Fibroblast of the conjunctiva (primary cell): ENCODE measurements at regions not wholly inside any gene's neighbourhood (a gene's known extent, or its start where the extent isn't known, plus 50 kb on each side); places are given as distances from the start of the nearest gene placed in this dataset.
"Not testable (repeated sequence)": the region's sequence is repeated elsewhere in the genome, so short reads cannot be mapped to it uniquely, and the experiment has no call there.

ENCODE experiments used
- DNase-seq: peaks from one replicate; pipeline ENCODE4 v3.0.0-alpha.2; 2010; ENCODE audit warnings: low read depth

- DNase-seq = no peak
These were observed 745.2 kb downstream of the PCDH17 start for GRCh38 chr13:58376775-58377174.

GRCh38 chr13:58379221-58379620 lies 747.7 kb downstream of the PCDH17 start:
- DNase-seq = no peak

DNA sequence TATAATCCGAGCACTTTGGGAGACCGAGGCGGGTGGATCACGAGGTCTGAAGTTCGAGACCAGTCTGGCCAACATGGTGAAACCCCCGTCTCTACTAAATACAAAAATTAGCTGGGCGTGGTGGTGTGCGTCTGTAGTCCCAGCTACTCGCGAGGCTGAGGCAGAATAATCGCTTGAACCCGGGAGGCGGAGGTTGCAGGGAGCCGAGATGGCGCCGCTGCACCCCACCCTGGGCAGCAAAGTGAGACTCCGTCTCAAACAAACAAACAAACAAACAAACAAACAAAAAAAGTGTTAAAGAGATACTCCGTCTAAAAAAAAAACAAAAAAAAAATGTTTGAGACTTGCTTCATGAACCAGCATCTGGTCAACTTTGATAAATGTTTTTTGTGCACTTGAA lies 753.8 kb downstream of the PCDH17 start:
- DNase-seq = not testable (repeated sequence)

GRCh38 chr13:58397596-58398387 lies 766.2 kb downstream of the PCDH17 start:
- DNase-seq = no peak

GRCh38 chr13:58399263-58399662 lies 767.7 kb downstream of the PCDH17 start:
- DNase-seq = no peak

GRCh38 chr13:58406545-58406944 lies 775.0 kb downstream of the PCDH17 start:
- no peak for DNase-seq

- DNase-seq = no peak
These were observed 798.4 kb downstream of the PCDH17 start for GRCh38 chr13:58429917-58430316.

DNA sequence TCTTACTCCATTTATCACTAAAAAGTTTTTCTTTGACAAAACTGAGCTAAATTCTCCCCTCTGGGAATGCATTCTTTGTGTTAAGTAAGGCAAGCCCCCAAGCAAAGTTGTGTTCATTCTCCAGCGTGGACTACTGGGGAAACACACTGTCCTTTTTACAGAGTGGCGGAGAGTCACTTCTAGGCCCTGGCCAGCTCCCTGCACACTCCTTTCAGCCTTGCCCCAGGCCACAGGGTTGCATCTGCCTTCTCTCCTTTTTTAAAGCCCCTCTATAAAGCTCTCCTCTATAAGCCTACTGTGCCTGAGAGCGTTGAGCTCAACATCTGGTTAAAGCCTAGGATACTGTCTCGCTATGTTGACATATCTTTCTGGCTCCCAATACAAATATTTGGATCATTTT lies 803.4 kb downstream of the PCDH17 start:
- DNase-seq = no peak

- DNase-seq = no peak
These were observed 805.9 kb downstream of the PCDH17 start for GRCh38 chr13:58437427-58437826.

DNA sequence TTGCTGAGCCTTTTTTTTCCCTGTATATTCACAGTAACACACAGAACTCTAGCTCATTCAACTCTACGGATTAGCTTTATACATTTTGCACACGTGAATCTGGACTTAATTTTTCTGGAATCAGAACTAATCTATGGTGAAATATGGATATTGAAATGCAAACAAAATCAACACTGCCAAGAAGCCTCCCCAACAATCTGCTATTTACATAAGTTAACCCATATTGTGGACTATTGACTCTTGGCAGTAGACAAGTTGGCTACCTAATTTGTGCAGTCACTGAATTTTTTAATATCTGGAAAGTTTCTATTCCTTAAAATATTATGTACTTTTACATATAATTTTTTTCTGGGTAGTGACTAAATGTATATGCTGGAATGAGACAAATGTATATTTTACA lies 815.4 kb downstream of the PCDH17 start:
- DNase-seq = no peak

- no peak for DNase-seq
These were observed 820.6 kb downstream of the PCDH17 start for GRCh38 chr13:58452123-58452623.

DNA sequence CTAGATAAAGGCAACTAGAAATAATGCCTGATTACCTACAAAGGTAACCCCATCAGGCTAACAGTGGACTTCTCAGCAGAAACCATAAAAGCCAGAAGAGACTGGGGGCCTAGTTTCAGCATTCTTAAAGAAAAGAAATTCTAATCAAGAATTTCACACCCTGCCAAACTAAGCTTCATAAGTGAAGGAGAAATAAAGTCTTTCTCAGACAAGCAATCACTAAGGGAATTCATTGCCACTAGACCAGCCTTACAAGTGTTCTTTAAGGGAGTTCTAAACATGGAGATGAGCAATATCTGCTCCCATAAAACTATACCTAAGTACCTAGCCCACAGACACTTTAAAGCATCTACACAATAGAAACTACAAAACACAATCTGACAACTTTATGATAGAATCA lies 823.5 kb downstream of the PCDH17 start:
- DNase-seq = no peak

GRCh38 chr13:58461217-58461616 lies 829.7 kb downstream of the PCDH17 start:
- no peak for DNase-seq

DNA sequence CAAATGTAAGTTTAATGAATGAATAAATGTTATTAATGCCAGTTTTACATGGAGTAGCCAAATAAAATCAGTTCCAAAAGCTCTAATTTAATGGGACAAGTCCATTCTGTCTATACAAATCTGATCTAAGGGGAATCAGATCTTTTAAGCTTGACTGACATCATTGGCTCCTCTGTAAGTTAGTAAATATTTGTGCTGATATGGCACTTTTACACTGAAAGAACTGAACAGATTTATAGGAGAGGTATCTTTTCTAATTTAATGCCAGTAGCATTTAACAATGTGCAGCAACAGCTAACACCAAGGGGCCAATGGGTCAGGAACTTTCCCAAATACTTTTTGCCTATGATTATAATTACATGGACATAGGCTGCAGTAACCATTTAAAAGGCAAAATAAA lies 832.3 kb downstream of the PCDH17 start:
- no peak for DNase-seq

DNA sequence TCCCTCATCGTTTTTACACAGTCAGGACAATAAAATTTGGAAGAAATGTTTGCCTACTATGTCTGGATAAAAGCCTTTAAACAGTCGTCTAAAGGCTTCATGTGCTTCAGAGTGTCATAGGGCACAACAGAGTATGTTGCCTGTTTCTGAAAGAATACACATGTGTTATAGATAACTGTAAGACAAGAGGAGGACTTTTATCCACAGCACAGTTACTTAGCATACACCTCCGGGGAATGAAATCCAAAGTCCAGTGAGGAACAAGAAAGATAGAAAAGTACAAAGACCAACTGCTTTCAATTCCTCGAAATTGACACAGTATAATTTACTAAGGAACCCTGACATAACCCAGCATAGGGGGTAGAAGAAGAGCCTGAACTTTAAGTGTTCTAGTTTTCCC lies 835.6 kb downstream of the PCDH17 start:
- DNase-seq = no peak

DNA sequence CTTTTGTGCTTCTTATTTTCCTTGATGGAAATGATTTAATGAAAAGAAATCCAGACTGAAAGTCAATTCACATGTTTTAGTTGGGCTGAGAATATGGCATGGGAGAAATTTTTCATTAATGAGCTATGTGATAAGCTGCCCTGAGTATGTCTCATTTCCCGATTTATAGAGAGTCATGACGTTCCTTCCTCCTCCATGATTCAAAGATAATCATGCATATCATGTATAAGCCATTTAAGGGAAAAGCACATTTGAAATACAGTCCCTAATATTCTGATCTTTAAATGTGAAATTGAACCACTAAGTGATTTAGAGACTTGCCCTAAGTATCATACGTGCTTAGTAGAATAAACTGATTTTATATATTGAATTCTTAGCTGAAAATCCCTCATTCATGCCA lies 840.9 kb downstream of the PCDH17 start:
- DNase-seq = no peak

GRCh38 chr13:58474581-58474980 lies 843.0 kb downstream of the PCDH17 start:
- DNase-seq = no peak

DNA sequence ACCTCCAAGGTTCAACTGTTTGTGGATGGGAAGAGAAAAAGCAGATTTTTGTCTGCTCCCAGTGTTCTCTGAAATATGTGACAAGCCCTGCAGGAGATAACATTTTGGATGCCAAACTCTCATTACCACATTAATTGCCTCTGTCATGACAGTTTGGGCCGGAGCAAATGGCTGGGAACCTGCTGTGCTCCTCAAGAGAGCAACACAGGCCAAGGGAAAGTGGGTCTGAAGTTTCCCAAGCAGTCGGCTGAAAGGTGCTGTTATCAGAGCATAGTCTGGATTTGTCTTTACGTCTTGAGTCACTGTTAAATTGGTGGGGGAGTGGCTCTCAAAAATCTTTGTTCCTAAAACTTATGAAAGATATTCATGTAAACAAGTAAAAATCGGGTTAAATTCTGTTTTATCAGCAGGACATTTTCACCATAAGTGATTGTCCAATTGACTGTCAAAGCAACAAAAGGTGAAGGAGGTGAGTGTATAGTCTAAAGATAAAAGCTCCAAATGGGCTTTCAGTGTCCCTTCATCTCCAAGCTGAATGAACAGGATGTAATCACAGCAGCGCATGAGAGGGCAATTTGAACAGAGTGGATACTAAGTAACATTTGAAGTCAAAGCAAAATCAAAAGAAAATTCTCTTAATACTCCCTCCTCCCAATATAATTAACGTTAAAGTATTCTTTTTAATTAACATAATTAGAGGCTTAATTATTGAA lies 844.8 kb downstream of the PCDH17 start:
- DNase-seq = no peak

DNA sequence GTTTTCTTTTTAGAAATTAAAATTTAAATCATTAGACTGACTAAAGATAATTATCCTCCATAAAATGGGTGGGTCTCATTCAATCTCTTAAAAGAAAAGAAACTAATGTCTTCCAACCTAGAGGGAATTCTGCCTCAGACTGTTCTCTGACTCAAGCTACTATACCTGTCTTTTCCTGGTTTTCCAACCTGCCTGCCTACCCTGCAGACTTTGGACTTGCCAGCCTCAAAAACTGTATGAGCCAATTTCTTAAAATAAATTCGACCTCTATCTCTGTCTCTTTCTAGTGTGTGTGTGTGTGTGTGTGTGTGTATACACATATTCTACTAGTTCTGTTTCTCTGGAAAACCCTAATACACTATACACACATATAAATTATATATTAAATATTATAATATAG lies 847.3 kb downstream of the PCDH17 start:
- no peak for DNase-seq

DNA sequence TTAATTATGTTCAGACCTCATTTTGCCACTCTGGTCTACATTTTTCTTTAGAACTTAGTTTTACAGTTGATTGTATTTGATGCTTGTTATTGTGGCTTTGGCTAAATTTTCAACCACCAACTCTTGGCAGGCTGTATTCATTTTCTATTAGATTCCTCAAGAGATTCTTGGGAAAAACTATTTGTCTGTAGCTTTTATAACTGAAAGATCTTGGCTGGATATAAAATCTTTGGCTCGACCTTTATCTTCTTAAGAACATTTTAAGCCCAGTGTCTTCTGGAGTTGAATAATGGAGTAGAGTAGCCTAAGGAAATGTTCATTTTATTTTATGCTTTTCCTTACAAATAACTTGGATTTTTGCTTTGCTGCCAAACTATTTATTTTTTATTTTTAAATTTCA lies 848.5 kb downstream of the PCDH17 start:
- DNase-seq = no peak

GRCh38 chr13:58488251-58488650 lies 856.7 kb downstream of the PCDH17 start:
- DNase-seq = no peak

- DNase-seq = no peak
These were observed 864.1 kb downstream of the PCDH17 start for GRCh38 chr13:58495668-58496067.

DNA sequence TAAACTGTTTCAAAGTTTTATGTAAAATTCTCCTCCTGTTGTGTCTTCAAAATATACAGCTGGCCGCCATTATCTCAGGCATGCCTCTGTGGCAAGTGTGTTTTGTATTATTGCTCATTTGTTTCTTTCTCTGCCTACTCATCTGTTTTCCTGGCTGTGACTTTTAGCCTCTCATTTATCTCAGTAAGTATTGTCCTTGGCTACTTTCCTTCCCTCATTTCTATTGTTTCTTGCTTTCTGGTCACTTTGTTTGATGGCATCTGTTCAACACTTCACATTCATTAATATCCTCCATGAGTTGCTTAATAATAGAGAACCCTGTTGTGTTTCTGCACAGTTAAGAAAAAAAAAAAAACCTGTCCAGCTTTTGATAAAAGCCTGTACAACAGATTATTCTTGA lies 869.4 kb downstream of the PCDH17 start:
- DNase-seq = no peak
